DND-41 (cell line): ENCODE measurements at regions not wholly inside any gene's neighbourhood (a gene's known extent, or its start where the extent isn't known, plus 50 kb on each side); places are given as distances from the start of the nearest gene placed in this dataset.

ENCODE experiments used
- CTCF ChIP-seq: IDR thresholded peaks from 2 replicates; pipeline ENCODE4 v1.5.1; 2012; ENCODE audit warnings: borderline replicate concordance, low read length, moderate library complexity, mild to moderate bottlenecking; ENCODE audit not compliant: poor library complexity, severe bottlenecking; ENCODE audit errors: extremely low read depth
- EZH2 ChIP-seq: IDR thresholded peaks from 3 replicates; pipeline ENCODE4 v1.6.1; 2012; ENCODE audit warnings: borderline replicate concordance, low read depth, mild to moderate bottlenecking, moderate library complexity, low read length, inconsistent platforms; ENCODE audit not compliant: severe bottlenecking

GRCh38 chr4:72942565-72942964 lies 127.0 kb downstream of the COX18 start:
- TF ChIP-seq CTCF (no peak), EZH2 (no peak)
